MCF 10A (cell line): ENCODE measurements at regions not wholly inside any gene's neighbourhood (a gene's known extent, or its start where the extent isn't known, plus 50 kb on each side); places are given as distances from the start of the nearest gene placed in this dataset.
"Not testable (repeated sequence)": the region's sequence is repeated elsewhere in the genome, so short reads cannot be mapped to it uniquely, and the experiment has no call there.

Experiments used
- BruUV-seq: library from RNA; stranded (reverse); fragments of 400-500 nt; replicated peaks from 2 replicates; lab custom pipeline; 2021; lab: Mats Ljungman, UMichigan
- CTCF ChIA-PET: fragments of 300-600 bp; sonication (Branson Sonifier 250); formaldehyde crosslinking; extraction: SDS; loops from one replicate; lab custom pipeline; 2021; ENCODE audit warnings: antibody characterized with exemption, inconsistent platforms; lab: Yijun Ruan, JAX
- POLR2A ChIA-PET: fragments of 300-600, 350-650 bp; sonication (Branson Sonifier 250); formaldehyde crosslinking; extraction: SDS; loops from one replicate; lab custom pipeline; 2020; ENCODE audit warnings: antibody characterized with exemption, inconsistent platforms; lab: Yijun Ruan, JAX
- DNase-seq: peaks from one replicate; pipeline ENCODE4 v3.0.0-alpha.2; 2018; ENCODE audit not compliant: unreplicated experiment
- H3K27ac Mint-ChIP-seq: one replicate; pipeline ENCODE4 v1.8.0; 2022; ENCODE audit warnings: mild to moderate bottlenecking, low read depth, mixed read lengths; ENCODE audit not compliant: unreplicated experiment
- H3K27me3 Mint-ChIP-seq: one replicate; pipeline ENCODE4 v1.8.0; 2022; ENCODE audit warnings: mixed read lengths; ENCODE audit not compliant: insufficient read depth, unreplicated experiment
- H3K36me3 Mint-ChIP-seq: one replicate; pipeline ENCODE4 v1.8.0; 2022; ENCODE audit warnings: mild to moderate bottlenecking, moderate library complexity, mixed read lengths; ENCODE audit not compliant: insufficient read depth, unreplicated experiment
- H3K4me1 Mint-ChIP-seq: one replicate; pipeline ENCODE4 v1.8.0; 2022; ENCODE audit warnings: mixed read lengths; ENCODE audit not compliant: insufficient read depth, unreplicated experiment
- H3K4me3 Mint-ChIP-seq: one replicate; pipeline ENCODE4 v1.8.0; 2022; ENCODE audit warnings: mild to moderate bottlenecking, moderate library complexity, mixed read lengths; ENCODE audit not compliant: unreplicated experiment
- H3K9me3 Mint-ChIP-seq: one replicate; pipeline ENCODE4 v1.8.0; 2022; ENCODE audit warnings: mixed read lengths; ENCODE audit not compliant: unreplicated experiment
- CTCF ChIP-seq: fragments of 200-600 bp; IDR thresholded peaks from one replicate; pipeline ENCODE4 v1.8.0; 2022; ENCODE audit warnings: antibody characterized with exemption, mild to moderate bottlenecking; ENCODE audit not compliant: unreplicated experiment
- intact Hi-C: fragments of 100-400 bp; cut with micrococcal nuclease; formaldehyde crosslinking; loops from 2 replicates; pipeline ENCODE4 v1.14.1; 2022

- no peaks in the 10 kb centered on the region for H3K4me1 Mint-ChIP-seq
- H3K9me3 Mint-ChIP-seq: no peaks in the 10 kb centered on the region
- H3K27ac Mint-ChIP-seq: no peak overlapping the region
- no peaks in the 10 kb centered on the region for H3K27me3 Mint-ChIP-seq
- ChIA-PET POLR2A (no interaction called here), CTCF (interaction anchor here (1.4 kb wide), 1 partner anchor 180 kb away, joined by 4 read pairs; no protein-coding TSS in a partner anchor)
- DNase-seq: no peak
- no peak for TF ChIP-seq CTCF
- BruUV-seq: no TSS peak
- H3K4me3 Mint-ChIP-seq: no peak overlapping the region
- no peaks in the 10 kb centered on the region for H3K36me3 Mint-ChIP-seq
- intact Hi-C loops: no loop called here
Observed at GRCh38 chr15:38810686-38811085, 246.1 kb upstream of the RASGRP1 start.

GRCh38 chr15:38814254-38814653 lies 249.6 kb upstream of the RASGRP1 start:
- H3K27ac Mint-ChIP-seq, H3K4me1 Mint-ChIP-seq, H3K9me3 Mint-ChIP-seq, H3K4me3 Mint-ChIP-seq, BruUV-seq, H3K27me3 Mint-ChIP-seq, DNase-seq, H3K36me3 Mint-ChIP-seq, intact Hi-C loops, POLR2A ChIA-PET: not testable (repeated sequence)
- CTCF ChIA-PET: interaction anchor here (4.0 kb wide), 1 partner anchor 177 kb away, joined by 65 read pairs; no protein-coding TSS in a partner anchor

- no peak overlapping the region for H3K4me3 Mint-ChIP-seq
- BruUV-seq: no TSS peak
- CTCF ChIA-PET: interaction anchor here (0.6 to 4.0 kb wide), 3 partner anchors 176 to 942 kb away, joined by 3 to 65 read pairs (median 16); no protein-coding TSS in a partner anchor
- H3K27me3 Mint-ChIP-seq: no peaks in the 10 kb centered on the region
- no peak for DNase-seq
- no peak overlapping the region for H3K27ac Mint-ChIP-seq
- no peak for TF ChIP-seq CTCF
- no peaks in the 10 kb centered on the region for H3K4me1 Mint-ChIP-seq
- POLR2A ChIA-PET: no interaction called here
- no peaks in the 10 kb centered on the region for H3K9me3 Mint-ChIP-seq
- intact Hi-C loops: no loop called here
- no peaks in the 10 kb centered on the region for H3K36me3 Mint-ChIP-seq
Observed at GRCh38 chr15:38814891-38815290, 250.3 kb upstream of the RASGRP1 start.

GRCh38 chr15:38817427-38818156 lies 253.0 kb upstream of the RASGRP1 start:
- no TSS peak for BruUV-seq
- Mint-ChIP-seq H3K36me3 (no peaks in the 10 kb centered on the region), H3K4me3 (no peak overlapping the region), H3K9me3 (no peaks in the 10 kb centered on the region), H3K27ac (no peak overlapping the region), H3K27me3 (no peaks in the 10 kb centered on the region), H3K4me1 (no peaks in the 10 kb centered on the region)
- TF ChIP-seq CTCF: peak; percentile 100
- POLR2A ChIA-PET: interaction anchor here (1.0 kb wide), 1 partner anchor 762 kb away, joined by 3 read pairs; no protein-coding TSS in a partner anchor
- intact Hi-C loops: loop anchor here (1.0 kb wide), 5 partner anchors 109 to 940 kb away; no protein-coding TSS in a partner anchor
- CTCF ChIA-PET: interaction anchor here (0.6 to 4.0 kb wide), 39 partner anchors 8 to 1042 kb away, joined by 3 to 65 read pairs (median 5); partner anchors contain the start of gene THBS1
- peak; percentile 85 for DNase-seq
